ENCODE measurements at regions not wholly inside any gene's neighbourhood (a gene's known extent, or its start where the extent isn't known, plus 50 kb on each side); places are given as distances from the start of the nearest gene placed in this dataset.

- DNase-seq, result no peak
- FAIRE-seq, result no peak
- no peaks in the 10 kb centered on the region for H3K9me3 ChIP-seq (ENCODE audit: control insufficient read depth in 2 of 3, insufficient read depth in 1 of 3, low read length in 3 of 3)
- no peaks in the 10 kb centered on the region for H3K4me1 ChIP-seq (ENCODE audit: control insufficient read depth in 2 of 3, insufficient read depth in 2 of 3, low read depth in 1 of 3, low read length in 3 of 3)
- H3K27ac ChIP-seq (ENCODE audit: low read depth in 2 of 2, low read length in 2 of 2), result no peak overlapping the region
- no peak overlapping the region for H3K9ac ChIP-seq (ENCODE audit: low read length in 3 of 3)
- no peak for TF ChIP-seq CTCF (IDR thresholded peaks at IDR 0.05; ENCODE audit: borderline replicate concordance, extremely low read depth, insufficient read depth)
- no peaks in the 10 kb centered on the region for H3K27me3 ChIP-seq (ENCODE audit: control insufficient read depth, insufficient read depth, low read length)
- no peak overlapping the region for H3K4me3 ChIP-seq (ENCODE audit: low read length in 3 of 3)
- no peaks in the 10 kb centered on the region for H3K36me3 ChIP-seq (ENCODE audit: control insufficient read depth in 2 of 3, insufficient read depth in 3 of 3, low read length in 3 of 3)
- intact Hi-C loops (cut with DNase I), result no loop called here
Measured at GRCh38 chr2:220966636-220967035, 605.5 kb downstream of the EPHA4 start.

GRCh38 chr2:220969348-220969747 lies 602.8 kb downstream of the EPHA4 start:
- H3K27me3 ChIP-seq (ENCODE audit: control insufficient read depth, insufficient read depth, low read length), result no peaks in the 10 kb centered on the region
- intact Hi-C loops (cut with DNase I), result no loop called here
- DNase-seq (no peak), FAIRE-seq (no peak)
- no peak overlapping the region for H3K9ac ChIP-seq (ENCODE audit: low read length in 3 of 3)
- no peaks in the 10 kb centered on the region for H3K9me3 ChIP-seq (ENCODE audit: control insufficient read depth in 2 of 3, insufficient read depth in 1 of 3, low read length in 3 of 3)
- H3K4me1 ChIP-seq (ENCODE audit: control insufficient read depth in 2 of 3, insufficient read depth in 2 of 3, low read depth in 1 of 3, low read length in 3 of 3), result no peaks in the 10 kb centered on the region
- TF ChIP-seq CTCF (IDR thresholded peaks at IDR 0.05; ENCODE audit: borderline replicate concordance, extremely low read depth, insufficient read depth), result no peak
- no peak overlapping the region for H3K4me3 ChIP-seq (ENCODE audit: low read length in 3 of 3)
- H3K36me3 ChIP-seq (ENCODE audit: control insufficient read depth in 2 of 3, insufficient read depth in 3 of 3, low read length in 3 of 3), result no peaks in the 10 kb centered on the region
- H3K27ac ChIP-seq (ENCODE audit: low read depth in 2 of 2, low read length in 2 of 2), result no peak overlapping the region

- H3K9ac ChIP-seq (ENCODE audit: low read length in 3 of 3), result no peak overlapping the region
- no peak for TF ChIP-seq CTCF (IDR thresholded peaks at IDR 0.05; ENCODE audit: borderline replicate concordance, extremely low read depth, insufficient read depth)
- H3K4me1 ChIP-seq (ENCODE audit: control insufficient read depth in 2 of 3, insufficient read depth in 2 of 3, low read depth in 1 of 3, low read length in 3 of 3), result no peaks in the 10 kb centered on the region
- H3K36me3 ChIP-seq (ENCODE audit: control insufficient read depth in 2 of 3, insufficient read depth in 3 of 3, low read length in 3 of 3), result no peaks in the 10 kb centered on the region
- H3K27ac ChIP-seq (ENCODE audit: low read depth in 2 of 2, low read length in 2 of 2), result no peak overlapping the region
- FAIRE-seq, result no peak
- no peak for DNase-seq
- intact Hi-C loops (cut with DNase I), result no loop called here
- H3K27me3 ChIP-seq (ENCODE audit: control insufficient read depth, insufficient read depth, low read length), result no peaks in the 10 kb centered on the region
- no peak overlapping the region for H3K4me3 ChIP-seq (ENCODE audit: low read length in 3 of 3)
- peaks cover 0 to 7% (median 5%) of the 10 kb centered on the region in 3 donors for H3K9me3 ChIP-seq (ENCODE audit: control insufficient read depth in 2 of 3, insufficient read depth in 1 of 3, low read length in 3 of 3)
Measured at GRCh38 chr2:220980966-220981675, 591.0 kb downstream of the EPHA4 start.

GRCh38 chr2:220981926-220982325 lies 590.2 kb downstream of the EPHA4 start:
- Histone ChIP-seq H3K9me3 (ENCODE audit: control insufficient read depth in 2 of 3, insufficient read depth in 1 of 3, low read length in 3 of 3) (peaks cover 0 to 7% (median 5%) of the 10 kb centered on the region in 3 donors), H3K4me1 (ENCODE audit: control insufficient read depth in 2 of 3, insufficient read depth in 2 of 3, low read depth in 1 of 3, low read length in 3 of 3) (no peaks in the 10 kb centered on the region), H3K27me3 (ENCODE audit: control insufficient read depth, insufficient read depth, low read length) (no peaks in the 10 kb centered on the region), H3K4me3 (ENCODE audit: low read length in 3 of 3) (no peak overlapping the region), H3K9ac (ENCODE audit: low read length in 3 of 3) (no peak overlapping the region), H3K36me3 (ENCODE audit: control insufficient read depth in 2 of 3, insufficient read depth in 3 of 3, low read length in 3 of 3) (no peaks in the 10 kb centered on the region), H3K27ac (ENCODE audit: low read depth in 2 of 2, low read length in 2 of 2) (no peak overlapping the region)
- no peak for TF ChIP-seq CTCF (IDR thresholded peaks at IDR 0.05; ENCODE audit: borderline replicate concordance, extremely low read depth, insufficient read depth)
- intact Hi-C loops (cut with DNase I), result no loop called here
- FAIRE-seq (no peak), DNase-seq (no peak)

All from kidney (tissue), 13 donors.